ENCODE measurements at regions not wholly inside any gene's neighbourhood (a gene's known extent, or its start where the extent isn't known, plus 50 kb on each side); places are given as distances from the start of the nearest gene placed in this dataset.
A peak's percentile ranks its signal among the peaks of the same experiment; 100 is the strongest.

- Histone ChIP-seq H3K27ac (no peak overlapping the region), H3K36me3 (no peaks in the 10 kb centered on the region), H3K27me3 (replicated peaks in 1 of 7) (no peaks in the 10 kb centered on the region), H3K4me1 (no peaks in the 10 kb centered on the region), H3K4me3 (no peak overlapping the region), H3K9me3 (no peaks in the 10 kb centered on the region)
- 67 to 84% (median 76%) methylated on average over 3 of the region's 3 CpGs for WGBS, 5 donors
- DNase-seq: no peak
- TF ChIP-seq POLR2AphosphoS5 (IDR thresholded peaks at IDR 0.05): no peak
- TF ChIP-seq CTCF (IDR thresholded peaks at IDR 0.05 in 8 of 11, conservative IDR thresholded peaks at IDR 0.05 in 3 of 11): no peak
- TF ChIP-seq POLR2A (IDR thresholded peaks at IDR 0.05): no peak
- intact Hi-C loops (cut with DNase I; ENCODE audit: low total_unique reads): loop anchor here (10.0 kb wide), 1 partner anchor 92 kb away; no protein-coding TSS in a partner anchor
Measured at GRCh38 chr1:79262745-79263258, 256.3 kb upstream of the ADGRL4 start.

GRCh38 chr1:79259390-79260336 lies 253.1 kb upstream of the ADGRL4 start:
- no peak for TF ChIP-seq POLR2AphosphoS5 (IDR thresholded peaks at IDR 0.05)
- TF ChIP-seq POLR2A (IDR thresholded peaks at IDR 0.05): no peak
- peak in 5 of 11 experiments; percentile 17 to 41 (median 25) for TF ChIP-seq CTCF (IDR thresholded peaks at IDR 0.05 in 8 of 11, conservative IDR thresholded peaks at IDR 0.05 in 3 of 11)
- no peaks in the 10 kb centered on the region for H3K4me1 ChIP-seq
- no peak overlapping the region for H3K4me3 ChIP-seq
- H3K27ac ChIP-seq: no peak overlapping the region
- H3K27me3 ChIP-seq (replicated peaks in 1 of 7): no peaks in the 10 kb centered on the region
- no peaks in the 10 kb centered on the region for H3K9me3 ChIP-seq
- WGBS, 5 donors: 53 to 66% (median 60%) methylated on average over 5 of the region's 5 CpGs
- intact Hi-C loops (cut with DNase I; ENCODE audit: low total_unique reads): loop anchor here (10.0 kb wide), 1 partner anchor 95 kb away; no protein-coding TSS in a partner anchor
- no peak for DNase-seq
- H3K36me3 ChIP-seq: no peaks in the 10 kb centered on the region

- H3K4me1 ChIP-seq: no peaks in the 10 kb centered on the region
- no peaks in the 10 kb centered on the region for H3K9me3 ChIP-seq
- no peak for DNase-seq
- TF ChIP-seq POLR2A (IDR thresholded peaks at IDR 0.05): no peak
- no peak for TF ChIP-seq CTCF (IDR thresholded peaks at IDR 0.05 in 8 of 11, conservative IDR thresholded peaks at IDR 0.05 in 3 of 11)
- no peak for TF ChIP-seq POLR2AphosphoS5 (IDR thresholded peaks at IDR 0.05)
- H3K27me3 ChIP-seq (replicated peaks in 1 of 7): no peaks in the 10 kb centered on the region
- no peak overlapping the region for H3K27ac ChIP-seq
- 87 to 98% (median 92%) methylated on average over 2 of the region's 2 CpGs for WGBS, 5 donors
- no peak overlapping the region for H3K4me3 ChIP-seq
- H3K36me3 ChIP-seq: no peaks in the 10 kb centered on the region
- intact Hi-C loops (cut with DNase I; ENCODE audit: low total_unique reads): no loop called here
Measured at GRCh38 chr1:79255421-79255820, 248.9 kb upstream of the ADGRL4 start.

- H3K9me3 ChIP-seq: no peaks in the 10 kb centered on the region
- H3K4me3 ChIP-seq: no peak overlapping the region
- H3K27me3 ChIP-seq (replicated peaks in 1 of 7): no peaks in the 10 kb centered on the region
- H3K27ac ChIP-seq: no peak overlapping the region
- no peak for DNase-seq
- no peak for TF ChIP-seq POLR2AphosphoS5 (IDR thresholded peaks at IDR 0.05)
- TF ChIP-seq CTCF (IDR thresholded peaks at IDR 0.05 in 8 of 11, conservative IDR thresholded peaks at IDR 0.05 in 3 of 11): no peak
- no peak for TF ChIP-seq POLR2A (IDR thresholded peaks at IDR 0.05)
- intact Hi-C loops (cut with DNase I; ENCODE audit: low total_unique reads): no loop called here
- no peaks in the 10 kb centered on the region for H3K36me3 ChIP-seq
- H3K4me1 ChIP-seq: no peaks in the 10 kb centered on the region
- WGBS, 5 donors: 80 to 93% (median 88%) methylated on average over 3 of the region's 3 CpGs
Measured at GRCh38 chr1:79252598-79252997, 246.1 kb upstream of the ADGRL4 start.
